B cell (primary cell): ENCODE measurements at regions not wholly inside any gene's neighbourhood (a gene's known extent, or its start where the extent isn't known, plus 50 kb on each side); places are given as distances from the start of the nearest gene placed in this dataset.

ENCODE experiments used
- ATAC-seq: fragments of 200-7000 bp; cut with Tn5 transposase; one replicate; pipeline ENCODE4 v1.10.0; 2021; ENCODE audit warnings: low read depth, mild to moderate bottlenecking, moderate number of reproducible peaks, moderate library complexity
- CTCF ChIA-PET: fragments of 350-600 bp; sonication (Branson Sonifier 250); formaldehyde crosslinking; loops from one replicate; lab custom pipeline; 2021; ENCODE audit warnings: antibody characterized with exemption, inconsistent platforms; lab: Charles Lee
- POLR2A ChIA-PET: fragments of 350-600 bp; sonication (Branson Sonifier 250); formaldehyde crosslinking; loops from one replicate; lab custom pipeline; 2021; ENCODE audit warnings: antibody characterized with exemption; lab: Charles Lee
- DNase-seq: peaks from one replicate; pipeline ENCODE4 v3.0.0; 2013
- H2AFZ ChIP-seq: 2 replicates; pipeline ENCODE4 v1.6.1; 2012; ENCODE audit warnings: mild to moderate bottlenecking, low read depth, low read length; ENCODE audit not compliant: insufficient read depth, poor library complexity, severe bottlenecking
- H3K27ac ChIP-seq, 2 donors: 1 replicate in 1 of 2; 2 replicates in 1 of 2; pipeline ENCODE4 v1.5.1; 2012 to 2013; ENCODE audit warnings: low read length in 2 of 2, mild to moderate bottlenecking in 2 of 2, moderate library complexity in 1 of 2
- H3K27me3 ChIP-seq, 4 experiments: fragments of 200-600 bp in 1 of 4; sonication (generic) in 1 of 4; replicated peaks in 1 of 4; 1 replicate in 2 of 4; 2 replicates in 2 of 4; pipeline versions ENCODE4 v1.6.1 to v1.7.0; 2013 to 2016; ENCODE audit warnings: low read length in 3 of 4, mild to moderate bottlenecking in 2 of 4, mixed read lengths in 1 of 4, moderate library complexity in 1 of 4; ENCODE audit not compliant: insufficient read depth in 4 of 4, control insufficient read depth in 3 of 4; ENCODE audit errors: control extremely low read depth in 1 of 4
- H3K36me3 ChIP-seq, 2 experiments: replicated peaks in 1 of 2; 1 replicate in 1 of 2; 2 replicates in 1 of 2; pipeline versions ENCODE4 v1.6.1 to v1.7.1; 2013; ENCODE audit warnings: low read length in 1 of 2; ENCODE audit not compliant: insufficient read depth in 2 of 2, control insufficient read depth in 1 of 2; ENCODE audit errors: control extremely low read depth in 1 of 2, extremely low read depth in 1 of 2
- H3K4me1 ChIP-seq, 2 donors: fragments of 200-600 bp in 1 of 2; sonication (generic) in 1 of 2; 1 replicate in 1 of 2; 2 replicates in 1 of 2; pipeline versions ENCODE4 v1.5.1 to v1.6.1; 2013 to 2017; ENCODE audit warnings: low read length in 2 of 2; ENCODE audit not compliant: control insufficient read depth in 2 of 2, insufficient read depth in 2 of 2
- H3K4me2 ChIP-seq: replicated peaks from 2 replicates; pipeline ENCODE3; 2012; ENCODE audit warnings: mild to moderate bottlenecking, low read depth, low read length; ENCODE audit not compliant: poor library complexity, severe bottlenecking
- H3K4me3 ChIP-seq, 5 experiments: fragments of 200-600 bp in 1 of 5; sonication (generic) in 1 of 5; 1 replicate in 3 of 5; 2 replicates in 2 of 5; pipeline versions ENCODE4 v1.5.1 to v1.7.0; 2011 to 2016; ENCODE audit warnings: low read length in 4 of 5, mild to moderate bottlenecking in 4 of 5, low read depth in 2 of 5, control low read depth in 1 of 5, moderate library complexity in 1 of 5; ENCODE audit not compliant: insufficient read depth in 1 of 5; ENCODE audit errors: control extremely low read depth in 1 of 5, extremely low read depth in 1 of 5
- H3K79me2 ChIP-seq: fragments of 200-600 bp; sonication (generic); one replicate; pipeline ENCODE4 v1.6.0; 2016; ENCODE audit warnings: low read length; ENCODE audit not compliant: control insufficient read depth, insufficient read depth
- H3K9ac ChIP-seq: fragments of 200-600 bp; sonication (generic); 2 replicates; pipeline ENCODE4 v1.6.1; 2017; ENCODE audit warnings: mild to moderate bottlenecking, low read length, moderate library complexity
- H3K9me3 ChIP-seq, 3 donors: one replicate each; pipeline versions ENCODE4 v1.6.1 to v1.7.1; 2013; ENCODE audit warnings: low read length in 2 of 3; ENCODE audit not compliant: control insufficient read depth in 2 of 3, insufficient read depth in 1 of 3; ENCODE audit errors: control extremely low read depth in 1 of 3
- H4K20me1 ChIP-seq: 2 replicates; pipeline ENCODE4 v1.6.0; 2012; ENCODE audit warnings: mild to moderate bottlenecking, low read length; ENCODE audit not compliant: insufficient read depth, control insufficient read depth, poor library complexity, severe bottlenecking
- H3K27ac Mint-ChIP-seq: one replicate; pipeline ENCODE4 v1.8.0; 2021; ENCODE audit warnings: mixed read lengths
- H3K27me3 Mint-ChIP-seq: one replicate; pipeline ENCODE4 v1.8.0; 2021; ENCODE audit warnings: mixed read lengths
- H3K4me1 Mint-ChIP-seq: one replicate; pipeline ENCODE4 v1.8.0; 2021; ENCODE audit warnings: mixed read lengths
- H3K4me3 Mint-ChIP-seq: one replicate; pipeline ENCODE4 v1.8.0; 2021; ENCODE audit warnings: mixed read lengths
- H3K9me3 Mint-ChIP-seq: one replicate; pipeline ENCODE4 v1.8.0; 2022; ENCODE audit warnings: mixed read lengths; ENCODE audit not compliant: insufficient read depth
- CTCF ChIP-seq: fragments of 200-600 bp; IDR thresholded peaks from one replicate; pipeline ENCODE4 v1.8.0; 2022; ENCODE audit warnings: antibody characterized with exemption, mild to moderate bottlenecking
- EZH2 ChIP-seq: IDR thresholded peaks from 2 replicates; pipeline ENCODE4 v1.6.1; 2012; ENCODE audit warnings: borderline replicate concordance, low read depth, mild to moderate bottlenecking, moderate library complexity, low read length; ENCODE audit not compliant: insufficient read depth, poor library complexity, severe bottlenecking
- WGBS: methylation state at CpG from one replicate; pipeline ENCODE4 v1.1.5; 2013; ENCODE audit warnings: missing lambda C conversion rate; ENCODE audit not compliant: insufficient coverage; 5-methylcytosine and 5-hydroxymethylcytosine counted together
- intact Hi-C: fragments of 100-400 bp; cut with micrococcal nuclease; formaldehyde crosslinking; loops from one replicate; pipeline ENCODE4 v1.10.0; 2022

GRCh38 chr14:65308536-65308935 is 104.0 kb upstream of the FUT8 start:
- peak overlapping the region; percentile 38 for H3K27ac Mint-ChIP-seq

GRCh38 chr14:65310568-65310967 is 102.0 kb upstream of the FUT8 start:
- no peak for TF ChIP-seq EZH2
- no peak for TF ChIP-seq CTCF
- Histone ChIP-seq H3K27me3 (no peaks in the 10 kb centered on the region), H3K9ac (no peak overlapping the region), H2AFZ (no peak overlapping the region), H3K4me1 (peaks cover 32 to 50% of the 10 kb centered on the region in 2 donors), H3K4me3 (no peak overlapping the region), H3K79me2 (peaks cover 35% of the 10 kb centered on the region), H4K20me1 (no peaks in the 10 kb centered on the region), H3K36me3 (peaks cover 0 to 13% of the 10 kb centered on the region in 2 experiments), H3K9me3 (peaks cover 0 to 5% (median 0%) of the 10 kb centered on the region in 3 donors), H3K27ac (no peak overlapping the region), H3K4me2 (no peak overlapping the region)
- ATAC-seq (no peak), DNase-seq (no peak)
- peak overlapping the region; percentile 28 for H3K27ac Mint-ChIP-seq
- intact Hi-C loops, result no loop called here
- ChIA-PET POLR2A (interaction anchor here (1.3 kb wide), 1 partner anchor 101 kb away, joined by 4 read pairs; no protein-coding TSS in a partner anchor), CTCF (interaction anchor here (1.0 to 1.7 kb wide), 4 partner anchors 8 to 22 kb away, joined by 3 to 5 read pairs (median 4); no protein-coding TSS in a partner anchor)
- WGBS, result no CpG with 5 or more reads among the region's 2 CpGs
- H3K4me1 Mint-ChIP-seq, result peaks cover 56% of the 10 kb centered on the region
- no peaks in the 10 kb centered on the region for H3K9me3 Mint-ChIP-seq
- no peak overlapping the region for H3K4me3 Mint-ChIP-seq
- H3K27me3 Mint-ChIP-seq, result no peaks in the 10 kb centered on the region

More at GRCh38 chr14:65308536-65308935, 104.0 kb upstream of the FUT8 start:
- no peaks in the 10 kb centered on the region for H3K27me3 ChIP-seq
- no peaks in the 10 kb centered on the region for H4K20me1 ChIP-seq
- no peak overlapping the region for H3K4me2 ChIP-seq
- peaks cover 0 to 5% (median 0%) of the 10 kb centered on the region in 3 donors for H3K9me3 ChIP-seq
- H3K9ac ChIP-seq, result no peak overlapping the region
- ATAC-seq (no peak), DNase-seq (no peak)
- H3K4me3 ChIP-seq, result no peak overlapping the region
- CTCF ChIA-PET, result interaction anchor here (6.2 kb wide), 1 partner anchor 10 kb away, joined by 50 read pairs; no protein-coding TSS in a partner anchor
- H3K4me1 Mint-ChIP-seq, result peaks cover 60% of the 10 kb centered on the region
- peaks cover 0 to 13% of the 10 kb centered on the region in 2 experiments for H3K36me3 ChIP-seq
- intact Hi-C loops, result no loop called here
- no peak overlapping the region for H3K4me3 Mint-ChIP-seq
- POLR2A ChIA-PET, result no interaction called here
- H3K27ac ChIP-seq, result no peak overlapping the region
- H3K9me3 Mint-ChIP-seq, result no peaks in the 10 kb centered on the region
- H2AFZ ChIP-seq, result no peak overlapping the region
- H3K79me2 ChIP-seq, result peaks cover 17% of the 10 kb centered on the region
- H3K27me3 Mint-ChIP-seq, result no peaks in the 10 kb centered on the region
- TF ChIP-seq CTCF, result no peak
- no peak for TF ChIP-seq EZH2
- peaks cover 34 to 53% of the 10 kb centered on the region in 2 donors for H3K4me1 ChIP-seq
